ENCODE measurements at regions not wholly inside any gene's neighbourhood (a gene's known extent, or its start where the extent isn't known, plus 50 kb on each side); places are given as distances from the start of the nearest gene placed in this dataset.
A peak's percentile ranks its signal among the peaks of the same experiment; 100 is the strongest.

GRCh38 chr9:33677961-33678360 lies 117.4 kb upstream of the PRSS3 start:
- Mint-ChIP-seq H3K4me1 (peaks cover 18% of the 10 kb centered on the region), H3K27me3 (ENCODE audit: insufficient read depth, low read depth, poor library complexity) (peaks cover 6% of the 10 kb centered on the region), H3K27ac (no peak overlapping the region), H3K4me3 (peak overlapping the region; percentile 88), H3K9me3 (no peaks in the 10 kb centered on the region), H3K36me3 (ENCODE audit: low read depth) (no peaks in the 10 kb centered on the region)
- Histone ChIP-seq H3K79me2 (replicated peaks; ENCODE audit: insufficient read depth) (no peaks in the 10 kb centered on the region), H3K9me2 (ENCODE audit: insufficient read depth) (no peaks in the 10 kb centered on the region), H3K27ac (ENCODE audit: low read depth) (no peak overlapping the region), H2AFZ (no peak overlapping the region), H3K4me2 (peak overlapping the region; percentile 78), H3K4me1 (ENCODE audit: insufficient read depth) (peaks cover 8% of the 10 kb centered on the region), H4K20me1 (replicated peaks; ENCODE audit: insufficient read depth) (no peaks in the 10 kb centered on the region), H3K36me3 (ENCODE audit: insufficient read depth) (no peaks in the 10 kb centered on the region), H3F3A (replicated peaks; ENCODE audit: low read depth) (no peaks in the 10 kb centered on the region; the same call in 1 of the 2 replicates), H3K4me3 (peak overlapping the region; percentile 62), H3K27me3 (ENCODE audit: insufficient read depth) (0 out of 2 replicates have a peak, but pooled peaks cover 4% of the 10 kb centered on the region)
- TF ChIP-seq EZH2phosphoT487 (IDR thresholded peaks at IDR 0.05; ENCODE audit: unreplicated experiment): no peak
- no peak for TF ChIP-seq REST (IDR thresholded peaks at IDR 0.05; ENCODE audit: unreplicated experiment)
- TF ChIP-seq NANOG (IDR thresholded peaks at IDR 0.05; ENCODE audit: borderline replicate concordance): no peak
- TF ChIP-seq ZNF114 (CRISPR knock-in tag; IDR thresholded peaks at IDR 0.05): no peak
- no peak for TF ChIP-seq ZNF462 (CRISPR knock-in tag; IDR thresholded peaks at IDR 0.05)
- no peak for TF ChIP-seq POLR2AphosphoS5 (IDR thresholded peaks at IDR 0.05; ENCODE audit: low read depth)
- no peak for TF ChIP-seq CTCF (conservative IDR thresholded peaks at IDR 0.05; ENCODE audit: low read depth in 2 of 2)
- TF ChIP-seq ETS1 (IDR thresholded peaks at IDR 0.05): no peak
- TF ChIP-seq STAT1 (IDR thresholded peaks at IDR 0.05; ENCODE audit: unreplicated experiment): no peak
- TF ChIP-seq EZH2 (IDR thresholded peaks at IDR 0.05; ENCODE audit: low read depth, unreplicated experiment): no peak
- TF ChIP-seq JUNB (IDR thresholded peaks at IDR 0.05; ENCODE audit: unreplicated experiment): no peak
- no peak for TF ChIP-seq ZNF331 (CRISPR knock-in tag; IDR thresholded peaks at IDR 0.05; ENCODE audit: low read depth)
- no peak for ATAC-seq
- DNase-seq (ENCODE audit: low spot score): no peak

All from GM23338 (cell line).